Kidney (tissue), 13 donors: ENCODE measurements at regions not wholly inside any gene's neighbourhood (a gene's known extent, or its start where the extent isn't known, plus 50 kb on each side); places are given as distances from the start of the nearest gene placed in this dataset.
"Not testable (repeated sequence)": the region's sequence is repeated elsewhere in the genome, so short reads cannot be mapped to it uniquely, and the experiment has no call there.

Experiments used
- DNase-seq, 5 donors: peaks; one replicate each; pipeline ENCODE4 v3.0.0-alpha.2; 2013 to 2020
- FAIRE-seq: peaks from 2 replicates; lab custom pipeline; 2012; peaks lifted over from hg19 to GRCh38; lab: Jason Lieb, UNC
- H3K27ac ChIP-seq, 2 donors: one replicate each; pipeline ENCODE4 v1.7.0; 2013; ENCODE audit warnings: low read depth in 2 of 2, low read length in 2 of 2, inconsistent platforms in 1 of 2
- H3K27me3 ChIP-seq: one replicate; pipeline ENCODE4 v1.7.1; 2013; ENCODE audit warnings: low read length, inconsistent platforms; ENCODE audit not compliant: control insufficient read depth, insufficient read depth
- H3K36me3 ChIP-seq, 3 donors: one replicate each; pipeline versions ENCODE4 v1.7.0 to v1.7.1; 2013; ENCODE audit warnings: low read length in 3 of 3, control low read depth in 1 of 3, inconsistent platforms in 1 of 3; ENCODE audit not compliant: insufficient read depth in 3 of 3, control insufficient read depth in 2 of 3
- H3K4me1 ChIP-seq, 3 donors: one replicate each; pipeline versions ENCODE4 v1.7.0 to v1.7.1; 2013; ENCODE audit warnings: low read length in 3 of 3, inconsistent platforms in 1 of 3, low read depth in 1 of 3; ENCODE audit not compliant: control insufficient read depth in 2 of 3, insufficient read depth in 2 of 3
- H3K4me3 ChIP-seq, 3 donors: one replicate each; pipeline versions ENCODE4 v1.7.0 to v1.8.1; 2013; ENCODE audit warnings: low read length in 3 of 3, control low read depth in 1 of 3, inconsistent platforms in 1 of 3
- H3K9ac ChIP-seq, 3 donors: one replicate each; pipeline versions ENCODE4 v1.7.0 to v1.7.1; 2013; ENCODE audit warnings: low read length in 3 of 3, control low read depth in 1 of 3, inconsistent platforms in 1 of 3
- H3K9me3 ChIP-seq, 3 donors: one replicate each; pipeline versions ENCODE4 v1.7.0 to v1.7.1; 2013; ENCODE audit warnings: low read length in 3 of 3, control low read depth in 1 of 3, inconsistent platforms in 1 of 3; ENCODE audit not compliant: control insufficient read depth in 2 of 3, insufficient read depth in 1 of 3
- CTCF ChIP-seq: IDR thresholded peaks from 3 replicates; pipeline ENCODE4 v1.5.1; 2012; ENCODE audit warnings: mild to moderate bottlenecking, moderate library complexity, borderline replicate concordance; ENCODE audit not compliant: insufficient read depth; ENCODE audit errors: extremely low read depth
- intact Hi-C: fragments of 100-400 bp; cut with DNase I; formaldehyde crosslinking; loops from one replicate; pipeline ENCODE4 v1.11.1; 2022
- donor health status: control.
- donor health status: control.
- donor health status: control.
- donor health status: control.
- donor health status: control.
- donor health status: DM: yes; HTN: yes; CAD: no.
- donor health status: Normal renal cell carcinoma (clear cell type).

- H3K27me3 ChIP-seq, FAIRE-seq, H3K4me1 ChIP-seq, H3K36me3 ChIP-seq, H3K9me3 ChIP-seq, H3K4me3 ChIP-seq, H3K27ac ChIP-seq, intact Hi-C loops, H3K9ac ChIP-seq, DNase-seq: not testable (repeated sequence)
Observed at GRCh38 chr5:44756097-44756496, 52.6 kb upstream of the MRPS30 start.

GRCh38 chr5:44747396-44747795 is 61.4 kb upstream of the MRPS30 start:
- Histone ChIP-seq H3K36me3 (no peaks in the 10 kb centered on the region), H3K9me3 (peaks cover 0 to 3% (median 0%) of the 10 kb centered on the region in 3 donors), H3K4me1 (no peaks in the 10 kb centered on the region), H3K9ac (no peak overlapping the region), H3K27ac (no peak overlapping the region), H3K4me3 (no peak overlapping the region), H3K27me3 (no peaks in the 10 kb centered on the region)
- FAIRE-seq (no peak), DNase-seq (no peak)
- TF ChIP-seq CTCF: no peak
- intact Hi-C loops: no loop called here

- Histone ChIP-seq H3K4me1 (no peaks in the 10 kb centered on the region), H3K4me3 (no peak overlapping the region), H3K27me3 (no peaks in the 10 kb centered on the region), H3K36me3 (no peaks in the 10 kb centered on the region), H3K27ac (no peak overlapping the region), H3K9ac (no peak overlapping the region), H3K9me3 (no peaks in the 10 kb centered on the region)
- FAIRE-seq: no peak
- TF ChIP-seq CTCF: no peak
- DNase-seq: peak in 2 of 5 donors; percentile 38 to 48
- intact Hi-C loops: no loop called here
Observed at GRCh38 chr5:44740660-44741059, 68.1 kb upstream of the MRPS30 start.

GRCh38 chr5:44729536-44729935 is 79.2 kb upstream of the MRPS30 start:
- no peak for FAIRE-seq
- intact Hi-C loops: no loop called here

More at GRCh38 chr5:44729536-44729935, 79.2 kb upstream of the MRPS30 start:
- H3K27ac ChIP-seq: no peak overlapping the region
- H3K4me1 ChIP-seq: no peaks in the 10 kb centered on the region
- H3K4me3 ChIP-seq: no peak overlapping the region
- no peaks in the 10 kb centered on the region for H3K9me3 ChIP-seq
- no peak for DNase-seq
- no peak for TF ChIP-seq CTCF
- H3K27me3 ChIP-seq: no peaks in the 10 kb centered on the region
- no peaks in the 10 kb centered on the region for H3K36me3 ChIP-seq
- H3K9ac ChIP-seq: no peak overlapping the region
